D721Med (cell line): ENCODE measurements at regions not wholly inside any gene's neighbourhood (a gene's known extent, or its start where the extent isn't known, plus 50 kb on each side); places are given as distances from the start of the nearest gene placed in this dataset.
"Not testable (repeated sequence)": the region's sequence is repeated elsewhere in the genome, so short reads cannot be mapped to it uniquely, and the experiment has no call there.

Source experiments
- DNase-seq: peaks from one replicate; pipeline ENCODE4 v3.0.0; 2011; ENCODE audit warnings: low spot score; ENCODE audit not compliant: insufficient read length
- FAIRE-seq: peaks from 2 replicates; lab custom pipeline; 2011; peaks lifted over from hg19 to GRCh38; lab: Jason Lieb, UNC
- TF ChIP-seq, protein P1 (sequence below): IDR thresholded peaks from 2 replicates; pipeline ENCODE4 v1.5.1; 2012; ENCODE audit warnings: mild to moderate bottlenecking, control low read depth; ENCODE audit not compliant: insufficient read depth; ENCODE audit errors: missing control alignments

DNA sequence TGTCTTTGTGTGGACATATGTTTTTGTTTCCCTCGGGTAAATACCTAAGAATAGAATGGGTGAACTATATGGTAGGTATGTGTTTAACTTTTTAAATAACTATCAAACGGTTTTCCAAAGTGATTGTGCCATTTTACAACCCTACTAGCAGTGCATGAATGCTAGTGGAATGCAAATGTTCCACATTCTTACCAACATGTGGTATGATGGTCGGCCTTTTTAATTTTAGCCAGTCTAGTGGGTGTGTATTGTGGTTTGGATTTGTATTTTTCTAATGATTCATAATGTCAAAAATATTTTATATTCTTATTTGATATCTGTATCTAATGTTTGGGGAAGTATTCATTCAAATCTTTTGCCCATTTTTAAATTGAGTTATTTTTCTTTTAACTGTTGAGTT is 68.2 kb upstream of the SMAD3 start:
- no peak for DNase-seq
- no peak for FAIRE-seq
- TF ChIP-seq, protein P1, sequence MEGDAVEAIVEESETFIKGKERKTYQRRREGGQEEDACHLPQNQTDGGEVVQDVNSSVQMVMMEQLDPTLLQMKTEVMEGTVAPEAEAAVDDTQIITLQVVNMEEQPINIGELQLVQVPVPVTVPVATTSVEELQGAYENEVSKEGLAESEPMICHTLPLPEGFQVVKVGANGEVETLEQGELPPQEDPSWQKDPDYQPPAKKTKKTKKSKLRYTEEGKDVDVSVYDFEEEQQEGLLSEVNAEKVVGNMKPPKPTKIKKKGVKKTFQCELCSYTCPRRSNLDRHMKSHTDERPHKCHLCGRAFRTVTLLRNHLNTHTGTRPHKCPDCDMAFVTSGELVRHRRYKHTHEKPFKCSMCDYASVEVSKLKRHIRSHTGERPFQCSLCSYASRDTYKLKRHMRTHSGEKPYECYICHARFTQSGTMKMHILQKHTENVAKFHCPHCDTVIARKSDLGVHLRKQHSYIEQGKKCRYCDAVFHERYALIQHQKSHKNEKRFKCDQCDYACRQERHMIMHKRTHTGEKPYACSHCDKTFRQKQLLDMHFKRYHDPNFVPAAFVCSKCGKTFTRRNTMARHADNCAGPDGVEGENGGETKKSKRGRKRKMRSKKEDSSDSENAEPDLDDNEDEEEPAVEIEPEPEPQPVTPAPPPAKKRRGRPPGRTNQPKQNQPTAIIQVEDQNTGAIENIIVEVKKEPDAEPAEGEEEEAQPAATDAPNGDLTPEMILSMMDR = no peak

DNA sequence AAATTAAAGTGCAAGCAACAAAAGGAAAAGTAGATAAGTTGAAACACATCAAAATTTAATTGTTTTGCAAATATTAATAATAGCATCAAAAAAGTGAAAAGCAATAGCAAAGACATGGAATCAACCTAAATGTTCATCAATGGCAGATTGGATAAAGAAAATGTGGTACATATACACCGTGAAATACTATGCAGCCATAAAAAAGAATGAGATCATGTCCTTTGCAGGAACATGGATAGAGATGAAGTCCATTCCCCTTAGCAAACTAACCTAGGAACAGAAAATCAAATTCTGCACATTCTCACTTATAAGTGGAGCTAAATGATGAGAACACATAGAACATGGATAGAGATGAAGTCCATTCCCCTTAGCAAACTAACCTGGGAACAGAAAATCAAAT is 67.2 kb upstream of the SMAD3 start:
- not testable (repeated sequence) for DNase-seq, FAIRE-seq

DNA sequence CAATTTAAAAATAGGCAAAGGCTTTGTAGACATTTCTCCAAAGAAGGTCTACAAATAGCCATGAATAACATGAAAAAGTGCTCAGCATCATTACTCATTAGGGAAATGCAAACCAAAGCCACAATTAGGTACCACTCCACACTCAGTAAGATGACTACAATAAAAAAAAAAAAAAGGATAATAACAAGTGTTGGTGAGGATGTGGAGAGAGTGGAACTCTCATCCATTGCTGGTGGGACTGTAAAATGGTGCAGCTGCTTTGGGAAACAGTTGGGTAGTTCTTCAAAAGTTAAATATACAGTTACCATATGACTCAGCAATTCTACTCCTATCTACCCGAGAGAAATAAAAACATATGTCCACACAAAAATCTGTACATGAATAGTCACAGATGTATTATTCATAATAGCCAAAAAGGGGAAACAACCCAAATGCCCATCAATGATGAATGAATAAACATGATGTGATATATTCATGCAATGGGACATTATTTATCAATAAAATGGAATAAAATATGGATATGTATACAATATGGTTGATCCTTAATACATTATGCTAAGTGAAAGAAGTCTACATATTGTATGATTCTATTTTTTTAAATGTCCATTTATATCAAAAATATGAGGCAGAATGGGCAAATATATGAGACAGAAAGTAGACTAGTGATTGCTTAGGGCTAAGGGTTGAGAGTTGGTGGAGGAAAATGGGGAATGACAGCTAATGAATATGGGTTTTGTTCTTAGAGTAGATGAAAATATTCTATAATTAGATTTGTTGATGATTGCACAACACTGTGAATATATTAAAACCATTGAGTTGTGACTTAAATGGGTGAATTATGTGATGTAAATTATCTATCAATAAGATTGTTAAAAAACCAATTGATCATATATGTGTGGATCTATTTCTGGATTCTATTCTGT is 66.1 kb upstream of the SMAD3 start:
- TF ChIP-seq, protein P1 = no peak
- no peak for DNase-seq
- FAIRE-seq = no peak

DNA sequence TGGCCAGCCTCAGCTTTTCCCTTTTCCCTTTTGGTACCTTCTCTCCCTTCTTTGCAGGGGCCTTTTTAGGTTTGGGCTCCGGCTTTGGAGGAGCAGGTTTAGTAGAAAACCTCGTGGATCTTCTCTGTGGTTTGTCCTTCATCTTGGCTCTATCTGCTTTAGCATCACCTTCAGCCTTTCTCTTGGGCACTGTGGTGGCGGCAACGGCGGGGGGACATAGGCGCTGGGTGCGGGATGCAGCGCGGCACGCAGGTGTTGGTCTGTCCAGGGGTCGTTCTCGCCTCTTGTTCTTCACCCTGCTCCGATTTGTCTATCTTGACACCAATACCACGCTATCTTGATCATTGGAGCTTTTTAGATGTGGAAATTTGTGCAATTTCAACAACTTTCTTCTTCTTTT is 64.5 kb upstream of the SMAD3 start:
- FAIRE-seq (no peak), DNase-seq (no peak)
- TF ChIP-seq, protein P1 = no peak

DNA sequence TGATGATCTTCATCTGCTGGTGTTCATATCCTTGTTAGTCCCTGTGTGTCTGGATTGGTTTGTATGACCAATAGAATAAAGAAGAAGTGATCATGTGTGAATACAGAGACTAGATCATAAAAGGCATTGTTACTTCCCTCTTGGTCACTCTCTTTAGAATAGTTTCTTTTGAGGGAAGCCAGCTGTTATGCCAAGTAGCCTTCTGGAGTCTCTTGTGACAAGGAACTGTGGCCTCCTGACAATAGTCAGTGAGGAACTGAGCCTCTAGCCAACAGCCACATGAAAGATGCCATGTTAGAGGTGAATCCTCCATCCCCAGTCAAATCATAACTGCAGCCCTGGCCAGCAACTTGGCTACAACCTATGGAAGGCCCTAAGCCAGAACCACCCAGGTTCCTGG is 63.0 kb upstream of the SMAD3 start:
- TF ChIP-seq, protein P1 = no peak
- no peak for FAIRE-seq

DNA sequence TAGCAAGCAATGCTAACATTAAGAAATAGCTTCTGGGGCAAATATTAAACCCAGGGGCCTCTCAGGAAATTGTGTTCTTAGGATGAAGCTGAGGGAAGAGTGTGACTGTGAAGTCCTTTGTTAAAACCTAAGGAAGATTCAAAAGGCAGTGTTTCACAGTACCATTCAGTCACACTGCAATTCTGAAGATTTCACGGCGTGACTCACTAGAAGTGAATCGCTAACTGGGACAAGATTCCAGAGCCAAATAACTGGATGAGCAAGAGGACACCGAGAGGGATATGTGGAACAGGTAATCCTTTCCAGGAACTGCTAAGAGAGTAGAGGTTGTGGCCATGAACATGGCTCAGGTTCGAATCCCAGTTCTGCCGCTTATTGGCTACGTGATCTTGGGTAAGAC is 61.8 kb upstream of the SMAD3 start:
- FAIRE-seq = no peak
- TF ChIP-seq, protein P1 = no peak
- no peak for DNase-seq

More for the DNA sequence above, 63.0 kb upstream of the SMAD3 start:
- no peak for DNase-seq

DNA sequence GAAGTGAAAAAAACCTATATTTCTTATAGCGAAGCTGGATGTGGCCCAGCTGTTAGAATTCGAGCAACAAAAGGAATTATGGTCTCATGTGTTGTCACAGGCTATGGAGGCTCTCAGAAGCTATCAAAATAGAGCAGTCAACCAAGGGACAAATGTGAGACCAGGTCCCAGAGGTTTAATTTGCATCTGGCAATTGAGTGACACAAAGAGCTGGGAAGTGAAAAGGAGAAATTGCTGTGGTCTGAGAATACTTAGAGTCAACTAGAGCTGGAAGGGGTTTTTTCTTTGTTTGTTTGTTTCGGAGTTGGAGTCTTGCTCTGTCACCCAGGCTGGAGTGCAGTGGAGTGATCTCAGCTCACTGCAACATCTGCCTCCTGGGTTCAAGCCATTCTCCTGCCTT is 61.3 kb upstream of the SMAD3 start:
- FAIRE-seq (no peak), DNase-seq (no peak)
- TF ChIP-seq, protein P1 = no peak
